ENCODE measurements at regions not wholly inside any gene's neighbourhood (a gene's known extent, or its start where the extent isn't known, plus 50 kb on each side); places are given as distances from the start of the nearest gene placed in this dataset.

DNA sequence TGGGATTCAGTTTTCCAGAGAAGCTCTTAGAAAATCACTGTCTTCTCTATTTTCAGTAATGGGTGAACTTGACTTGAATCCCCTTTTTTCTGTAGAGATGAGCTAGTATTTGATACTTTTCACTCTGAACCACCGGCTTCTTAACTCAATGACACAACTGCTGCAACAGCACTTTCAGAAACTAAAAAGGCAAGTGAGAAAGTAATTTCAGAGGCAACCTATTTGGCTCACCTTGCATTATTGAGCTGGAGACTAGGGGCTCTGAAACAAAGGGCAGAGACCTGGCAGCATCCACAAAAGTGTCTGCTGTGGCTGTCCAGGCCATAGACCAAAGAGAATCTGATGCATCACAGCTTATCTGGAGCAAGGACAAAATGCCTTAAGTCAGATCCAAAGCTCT lies 289.8 kb upstream of the IRAK1BP1 start:
- no peak overlapping the region for H3K27ac Mint-ChIP-seq
- CTCF ChIA-PET: no interaction called here
- H3K9me3 Mint-ChIP-seq (ENCODE audit: insufficient read depth): no peaks in the 10 kb centered on the region
- POLR2A ChIA-PET: no interaction called here
- ATAC-seq (no peak), DNase-seq (no peak)
- H3K36me3 Mint-ChIP-seq (ENCODE audit: low read depth): no peaks in the 10 kb centered on the region
- H3K4me1 Mint-ChIP-seq (ENCODE audit: low read depth): no peaks in the 10 kb centered on the region
- H3K4me3 Mint-ChIP-seq: no peak overlapping the region
- H3K27me3 Mint-ChIP-seq (ENCODE audit: low read depth): no peaks in the 10 kb centered on the region

DNA sequence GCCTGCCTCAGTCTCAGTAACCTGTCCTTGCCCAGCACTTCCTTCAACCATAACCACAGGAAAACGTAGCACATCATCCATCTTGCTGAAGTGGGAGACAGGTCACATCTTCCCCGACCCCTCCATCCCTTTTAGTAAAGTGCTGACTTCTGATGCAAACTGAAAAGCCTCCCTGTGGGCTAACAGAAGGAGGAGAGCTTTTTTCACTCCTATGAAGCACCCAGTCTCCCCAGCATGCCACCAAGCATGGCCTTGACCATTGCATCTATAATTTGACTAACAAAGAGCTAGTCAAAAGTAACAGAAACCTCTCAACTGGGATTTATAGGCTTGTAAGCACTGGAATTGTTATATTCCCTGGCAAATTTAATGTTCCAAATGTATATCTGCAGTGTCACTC lies 288.9 kb upstream of the IRAK1BP1 start:
- ChIA-PET CTCF (no interaction called here), POLR2A (no interaction called here)
- DNase-seq (no peak), ATAC-seq (no peak)
- no peaks in the 10 kb centered on the region for H3K9me3 Mint-ChIP-seq (ENCODE audit: insufficient read depth)
- H3K4me1 Mint-ChIP-seq (ENCODE audit: low read depth): no peaks in the 10 kb centered on the region
- no peak overlapping the region for H3K4me3 Mint-ChIP-seq
- no peaks in the 10 kb centered on the region for H3K36me3 Mint-ChIP-seq (ENCODE audit: low read depth)
- no peaks in the 10 kb centered on the region for H3K27me3 Mint-ChIP-seq (ENCODE audit: low read depth)
- H3K27ac Mint-ChIP-seq: no peak overlapping the region

DNA sequence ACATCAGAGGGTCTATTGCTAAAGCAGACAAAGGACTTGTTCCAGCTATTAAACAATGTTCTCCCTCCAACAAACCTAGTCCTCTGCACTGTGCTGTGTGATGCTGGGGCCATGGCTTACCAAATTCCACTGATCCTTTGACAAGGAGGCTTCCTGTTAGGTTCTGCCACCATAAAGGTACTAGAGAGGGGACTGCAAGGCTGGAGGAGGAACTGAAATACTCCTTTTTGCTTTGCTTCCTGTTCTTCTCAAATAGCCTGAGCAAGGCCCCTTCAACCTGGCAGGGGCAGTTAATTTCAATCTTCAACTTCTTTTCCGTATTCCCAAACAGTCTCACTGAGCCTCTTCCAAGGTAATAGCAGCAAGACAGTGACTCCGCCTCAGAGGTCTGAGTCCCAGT lies 286.4 kb upstream of the IRAK1BP1 start:
- ATAC-seq: no peak

DNA sequence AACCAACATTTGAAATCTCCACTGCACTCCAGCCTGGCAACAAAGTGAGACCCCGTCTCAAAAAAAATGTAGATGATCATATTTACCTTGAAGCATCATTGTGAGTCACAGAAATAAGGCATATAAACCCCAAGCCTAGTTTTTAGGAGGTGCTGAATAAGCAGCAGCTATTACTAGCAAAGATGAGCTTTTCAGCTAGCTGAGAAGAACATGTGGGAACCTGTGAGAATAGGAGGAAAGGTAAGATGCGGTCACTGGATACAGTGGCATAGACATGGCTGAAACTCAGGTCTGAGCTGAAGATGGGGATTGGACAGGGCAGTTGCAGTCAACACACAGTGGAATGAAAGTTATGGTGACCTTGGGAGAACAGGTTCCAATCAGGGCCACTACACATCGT lies 284.3 kb upstream of the IRAK1BP1 start:
- CTCF ChIA-PET: no interaction called here
- Mint-ChIP-seq H3K4me1 (ENCODE audit: low read depth) (no peaks in the 10 kb centered on the region), H3K27me3 (ENCODE audit: low read depth) (no peaks in the 10 kb centered on the region)

More for the DNA sequence above, 286.4 kb upstream of the IRAK1BP1 start:
- Mint-ChIP-seq H3K27me3 (ENCODE audit: low read depth) (no peaks in the 10 kb centered on the region), H3K36me3 (ENCODE audit: low read depth) (no peaks in the 10 kb centered on the region), H3K4me1 (ENCODE audit: low read depth) (no peaks in the 10 kb centered on the region), H3K27ac (no peak overlapping the region), H3K9me3 (ENCODE audit: insufficient read depth) (no peaks in the 10 kb centered on the region), H3K4me3 (no peak overlapping the region)
- ChIA-PET CTCF (no interaction called here), POLR2A (no interaction called here)
- DNase-seq: no peak

DNA sequence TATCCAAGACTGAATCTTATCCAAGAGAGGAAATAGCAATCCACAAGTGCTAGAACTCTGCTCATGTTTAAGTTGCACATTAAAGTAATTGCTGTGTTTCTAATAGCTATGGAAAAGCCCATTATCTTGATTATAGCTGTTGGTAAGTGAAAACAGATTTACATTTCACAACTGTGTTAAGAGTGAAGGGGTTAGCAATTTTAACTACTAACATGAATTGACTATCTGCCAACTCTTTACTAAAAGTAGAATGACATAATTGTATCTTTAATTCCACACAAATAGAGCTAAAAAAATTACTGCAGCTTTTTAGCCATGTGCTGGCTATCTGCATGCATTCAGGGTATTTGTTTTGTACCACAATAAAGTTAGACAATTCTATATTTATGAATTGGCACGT lies 277.9 kb upstream of the IRAK1BP1 start:
- ChIA-PET CTCF (no interaction called here), POLR2A (no interaction called here)
- H3K9me3 Mint-ChIP-seq (ENCODE audit: insufficient read depth): no peaks in the 10 kb centered on the region
- H3K36me3 Mint-ChIP-seq (ENCODE audit: low read depth): no peaks in the 10 kb centered on the region
- no peaks in the 10 kb centered on the region for H3K27me3 Mint-ChIP-seq (ENCODE audit: low read depth)
- H3K27ac Mint-ChIP-seq: no peak overlapping the region
- H3K4me3 Mint-ChIP-seq: no peak overlapping the region
- H3K4me1 Mint-ChIP-seq (ENCODE audit: low read depth): no peaks in the 10 kb centered on the region
- DNase-seq (no peak), ATAC-seq (no peak)

More for the DNA sequence above, 284.3 kb upstream of the IRAK1BP1 start:
- Mint-ChIP-seq H3K36me3 (ENCODE audit: low read depth) (no peaks in the 10 kb centered on the region), H3K27ac (no peak overlapping the region), H3K4me3 (no peak overlapping the region), H3K9me3 (ENCODE audit: insufficient read depth) (no peaks in the 10 kb centered on the region)
- ATAC-seq: no peak
- DNase-seq: no peak
- POLR2A ChIA-PET: no interaction called here

DNA sequence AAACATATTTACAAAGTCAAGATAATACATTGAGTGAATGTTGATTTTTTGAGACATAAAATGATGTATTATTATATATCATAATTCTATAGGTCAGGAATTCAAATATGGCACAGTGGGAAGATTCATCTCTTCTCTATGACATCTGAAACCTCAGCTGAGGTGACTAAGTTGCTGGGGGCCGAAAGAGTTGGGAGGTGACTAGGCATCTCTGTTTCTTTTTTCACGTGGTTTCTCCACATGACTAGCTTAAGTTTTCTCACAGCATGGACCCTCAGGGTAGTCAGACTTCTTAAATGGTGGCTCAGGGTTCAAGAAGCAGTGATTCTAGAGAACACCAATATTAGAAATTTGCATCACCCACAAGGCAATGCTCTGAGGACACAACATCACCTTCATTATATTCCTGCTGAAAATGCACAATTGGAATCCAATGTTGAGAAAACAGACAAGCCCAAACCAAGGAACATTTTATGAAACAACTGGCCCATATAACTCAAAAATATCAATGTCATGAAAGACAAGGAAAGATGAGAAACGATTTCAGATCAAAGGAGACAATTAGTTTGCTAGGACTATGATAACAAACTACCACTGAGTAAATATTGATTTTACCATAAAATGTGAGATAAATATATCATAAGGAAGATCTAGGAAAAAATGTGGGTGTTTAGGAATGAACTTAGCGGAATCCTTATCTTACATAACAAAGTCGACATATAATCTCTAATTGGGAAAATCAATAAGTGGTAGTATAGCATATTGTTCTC lies 273.3 kb upstream of the IRAK1BP1 start:
- Mint-ChIP-seq H3K27ac (no peak overlapping the region), H3K4me3 (no peak overlapping the region), H3K36me3 (ENCODE audit: low read depth) (no peaks in the 10 kb centered on the region), H3K27me3 (ENCODE audit: low read depth) (no peaks in the 10 kb centered on the region), H3K9me3 (ENCODE audit: insufficient read depth) (no peaks in the 10 kb centered on the region), H3K4me1 (ENCODE audit: low read depth) (no peaks in the 10 kb centered on the region)
- ChIA-PET POLR2A (no interaction called here), CTCF (no interaction called here)
- ATAC-seq (no peak), DNase-seq (no peak)

DNA sequence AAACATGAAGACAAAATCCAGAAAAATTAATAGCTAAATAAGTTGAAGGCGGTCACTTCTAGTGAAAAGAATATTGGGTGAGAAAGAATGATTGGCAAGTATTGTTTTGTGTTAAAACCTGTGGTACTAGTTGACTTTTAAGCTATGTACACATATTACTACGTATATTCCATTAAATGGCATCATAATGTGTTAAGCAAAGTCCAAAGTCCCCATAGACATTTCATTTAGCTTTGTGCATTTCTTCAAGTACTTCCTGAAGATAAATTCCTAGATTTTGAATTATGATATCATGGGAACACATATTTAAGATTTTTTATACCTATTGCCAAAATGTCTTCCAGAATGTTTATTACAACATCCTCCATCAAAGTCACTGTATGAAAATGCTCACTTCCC lies 272.7 kb upstream of the IRAK1BP1 start:
- H3K27ac Mint-ChIP-seq: no peak overlapping the region
- CTCF ChIA-PET: no interaction called here
- H3K4me1 Mint-ChIP-seq (ENCODE audit: low read depth): no peaks in the 10 kb centered on the region
- no peak overlapping the region for H3K4me3 Mint-ChIP-seq
- ATAC-seq: no peak
- POLR2A ChIA-PET: no interaction called here
- no peaks in the 10 kb centered on the region for H3K36me3 Mint-ChIP-seq (ENCODE audit: low read depth)
- DNase-seq: no peak
- H3K27me3 Mint-ChIP-seq (ENCODE audit: low read depth): no peaks in the 10 kb centered on the region
- H3K9me3 Mint-ChIP-seq (ENCODE audit: insufficient read depth): no peaks in the 10 kb centered on the region

DNA sequence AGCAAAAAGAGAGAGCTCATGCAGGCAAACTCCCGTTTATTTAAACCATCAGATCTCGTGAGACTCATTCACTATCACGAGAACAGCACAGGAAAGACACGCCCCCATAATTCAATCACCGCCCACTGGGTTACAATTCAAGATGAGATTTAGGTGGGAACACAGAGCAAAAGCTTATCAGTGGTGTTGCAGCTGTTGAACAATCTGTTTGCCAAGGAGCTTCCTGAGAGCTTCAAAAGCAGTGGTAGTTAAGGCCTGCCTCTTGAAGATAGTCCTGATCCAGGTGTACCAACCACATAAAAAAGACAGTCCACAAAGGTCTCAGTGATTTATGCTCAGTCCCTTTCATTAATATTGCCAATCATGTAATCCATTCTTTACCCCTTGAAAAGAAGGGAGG lies 269.4 kb upstream of the IRAK1BP1 start:
- ATAC-seq (no peak), DNase-seq (no peak)
- no peaks in the 10 kb centered on the region for H3K27me3 Mint-ChIP-seq (ENCODE audit: low read depth)
- ChIA-PET POLR2A (no interaction called here), CTCF (no interaction called here)
- no peaks in the 10 kb centered on the region for H3K9me3 Mint-ChIP-seq (ENCODE audit: insufficient read depth)
- no peaks in the 10 kb centered on the region for H3K36me3 Mint-ChIP-seq (ENCODE audit: low read depth)
- no peaks in the 10 kb centered on the region for H3K4me1 Mint-ChIP-seq (ENCODE audit: low read depth)
- H3K27ac Mint-ChIP-seq: no peak overlapping the region
- H3K4me3 Mint-ChIP-seq: no peak overlapping the region

DNA sequence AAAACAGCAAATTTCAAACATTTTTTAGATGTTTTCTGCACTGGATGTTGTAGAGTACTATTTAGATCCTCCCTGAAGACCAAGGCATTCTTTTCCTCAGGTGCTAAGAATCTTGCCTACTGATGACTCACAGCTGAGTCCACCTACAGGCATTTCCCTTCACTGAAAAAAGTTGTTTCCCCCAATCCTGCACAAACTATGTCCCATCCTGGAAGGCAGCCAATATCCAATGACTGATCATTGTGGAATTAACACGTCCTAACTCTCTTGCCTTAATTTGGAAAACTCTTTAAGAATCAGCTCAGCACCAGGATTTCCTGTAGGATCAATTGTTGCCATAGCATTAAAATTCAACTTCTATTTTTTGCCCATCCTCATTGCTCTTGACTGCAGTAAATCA lies 268.4 kb upstream of the IRAK1BP1 start:
- Mint-ChIP-seq H3K4me3 (no peak overlapping the region), H3K27me3 (ENCODE audit: low read depth) (no peaks in the 10 kb centered on the region), H3K4me1 (ENCODE audit: low read depth) (no peaks in the 10 kb centered on the region), H3K36me3 (ENCODE audit: low read depth) (no peaks in the 10 kb centered on the region), H3K9me3 (ENCODE audit: insufficient read depth) (no peaks in the 10 kb centered on the region), H3K27ac (no peak overlapping the region)
- ChIA-PET CTCF (no interaction called here), POLR2A (no interaction called here)
- DNase-seq (no peak), ATAC-seq (no peak)

DNA sequence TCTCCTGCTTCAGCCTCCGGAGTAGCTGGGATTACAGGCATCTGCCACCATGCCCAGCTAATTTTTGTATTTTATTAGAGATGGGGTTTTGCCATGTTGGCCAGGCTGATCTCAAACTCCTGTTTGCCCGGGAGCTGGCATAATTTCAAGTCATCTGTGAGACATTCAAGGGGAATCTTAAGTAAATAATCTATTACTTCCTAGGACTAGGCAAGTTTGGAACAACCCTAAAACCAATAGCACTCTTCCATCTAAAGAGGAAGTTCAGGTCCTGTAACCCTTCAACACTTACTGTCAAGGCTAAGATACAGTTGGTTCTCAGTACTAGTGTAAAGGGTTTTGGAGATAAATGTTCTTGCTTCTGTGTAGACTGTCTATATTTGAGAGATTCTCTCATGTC lies 267.8 kb upstream of the IRAK1BP1 start:
- Mint-ChIP-seq H3K27me3 (ENCODE audit: low read depth) (no peaks in the 10 kb centered on the region), H3K36me3 (ENCODE audit: low read depth) (no peaks in the 10 kb centered on the region), H3K9me3 (ENCODE audit: insufficient read depth) (no peaks in the 10 kb centered on the region), H3K27ac (no peak overlapping the region), H3K4me1 (ENCODE audit: low read depth) (no peaks in the 10 kb centered on the region), H3K4me3 (no peak overlapping the region)
- CTCF ChIA-PET: no interaction called here
- POLR2A ChIA-PET: no interaction called here
- no peak for DNase-seq
- no peak for ATAC-seq

DNA sequence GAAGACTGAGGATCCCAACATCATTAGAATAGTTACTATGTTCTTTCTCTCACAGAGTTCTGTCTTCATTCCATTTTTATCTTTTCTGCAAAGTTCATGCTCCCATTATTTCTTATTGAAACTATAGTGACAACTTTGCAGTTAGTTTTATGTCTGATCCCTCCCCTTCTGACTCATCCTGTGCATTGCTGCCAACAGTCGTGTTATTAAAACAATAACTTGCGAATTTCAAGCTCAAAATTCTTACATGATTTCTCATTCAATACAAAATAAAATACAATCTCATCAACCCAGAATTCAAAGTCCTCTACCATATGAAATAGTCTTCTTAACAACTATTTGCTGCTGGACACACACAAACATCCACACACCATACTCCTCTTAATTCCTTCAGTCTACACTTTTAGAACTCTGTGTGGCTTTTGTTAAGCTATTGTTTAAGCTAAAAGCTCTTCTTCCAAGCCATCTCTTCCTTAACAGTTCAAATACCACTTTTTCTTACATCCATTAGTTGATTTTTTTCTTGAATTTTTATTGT lies 261.4 kb upstream of the IRAK1BP1 start:
- CTCF ChIA-PET: no interaction called here
- Mint-ChIP-seq H3K4me1 (ENCODE audit: low read depth) (no peaks in the 10 kb centered on the region), H3K27me3 (ENCODE audit: low read depth) (no peaks in the 10 kb centered on the region), H3K4me3 (no peak overlapping the region), H3K9me3 (ENCODE audit: insufficient read depth) (no peaks in the 10 kb centered on the region), H3K36me3 (ENCODE audit: low read depth) (no peaks in the 10 kb centered on the region), H3K27ac (no peak overlapping the region)
- DNase-seq (no peak), ATAC-seq (no peak)
- POLR2A ChIA-PET: no interaction called here

DNA sequence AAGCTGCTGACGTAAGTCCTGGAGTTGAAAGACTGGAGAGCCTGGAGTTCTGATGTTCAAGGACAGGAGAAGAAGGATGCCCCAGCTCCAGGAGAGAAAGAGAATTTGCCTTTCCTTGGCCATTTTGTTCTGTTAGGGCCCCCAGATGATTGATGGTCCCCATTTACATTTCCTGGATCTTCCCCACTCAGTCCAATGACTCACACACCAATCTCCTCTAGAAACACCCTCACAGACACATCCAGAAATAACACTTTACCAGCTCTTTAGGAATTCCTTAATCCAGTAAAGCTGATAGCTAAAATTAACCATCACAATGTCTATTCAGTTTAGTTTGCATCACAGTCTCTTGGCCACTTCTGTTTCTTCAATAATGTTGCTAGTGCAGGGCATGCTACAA lies 260.2 kb upstream of the IRAK1BP1 start:
- ChIA-PET CTCF (no interaction called here), POLR2A (no interaction called here)
- Mint-ChIP-seq H3K4me3 (no peak overlapping the region), H3K36me3 (ENCODE audit: low read depth) (no peaks in the 10 kb centered on the region), H3K9me3 (ENCODE audit: insufficient read depth) (no peaks in the 10 kb centered on the region), H3K27me3 (ENCODE audit: low read depth) (no peaks in the 10 kb centered on the region), H3K4me1 (ENCODE audit: low read depth) (no peaks in the 10 kb centered on the region), H3K27ac (no peak overlapping the region)
- DNase-seq (no peak), ATAC-seq (no peak)

DNA sequence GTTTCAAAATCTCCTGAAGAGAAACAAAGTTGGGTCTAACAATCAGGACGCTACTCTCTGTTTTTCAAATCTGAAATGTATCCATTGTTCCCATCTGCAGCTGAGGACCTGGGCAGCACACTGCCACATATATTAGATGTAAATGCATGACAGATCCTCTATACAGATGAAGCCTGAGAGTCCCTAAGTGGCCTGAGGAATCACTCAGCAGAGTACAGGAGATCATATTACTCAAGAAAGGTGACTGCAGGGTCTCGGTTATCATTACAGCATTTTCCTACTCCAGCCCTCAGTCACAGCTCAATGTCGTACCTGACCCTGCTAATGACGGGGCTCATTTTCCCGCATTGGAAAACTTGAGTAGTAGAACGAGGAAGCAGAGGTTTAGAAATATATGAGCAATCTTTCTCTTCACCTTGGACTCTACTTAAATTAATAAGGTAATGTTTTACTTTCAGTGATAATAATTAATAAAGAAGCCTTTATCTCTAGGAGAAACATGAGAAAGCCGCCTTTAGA lies 256.2 kb upstream of the IRAK1BP1 start:
- ATAC-seq (no peak), DNase-seq (no peak)
- Mint-ChIP-seq H3K27ac (no peak overlapping the region), H3K36me3 (ENCODE audit: low read depth) (no peaks in the 10 kb centered on the region), H3K9me3 (ENCODE audit: insufficient read depth) (no peaks in the 10 kb centered on the region), H3K4me1 (ENCODE audit: low read depth) (no peaks in the 10 kb centered on the region), H3K4me3 (no peak overlapping the region), H3K27me3 (ENCODE audit: low read depth) (no peaks in the 10 kb centered on the region)
- ChIA-PET CTCF (interaction anchor here (1.2 kb wide), 1 partner anchor 15 kb away, joined by 3 read pairs; no protein-coding TSS in a partner anchor), POLR2A (no interaction called here)

Data from activated CD8-positive, alpha-beta T cell treated with anti-CD3 and anti-CD28 coated beads, Interleukin-2, amount 10 ng/mL, durations not matched to agents 7 days and 5 days (primary cell).